ENCODE measurements at regions not wholly inside any gene's neighbourhood (a gene's known extent, or its start where the extent isn't known, plus 50 kb on each side); places are given as distances from the start of the nearest gene placed in this dataset.

DNA sequence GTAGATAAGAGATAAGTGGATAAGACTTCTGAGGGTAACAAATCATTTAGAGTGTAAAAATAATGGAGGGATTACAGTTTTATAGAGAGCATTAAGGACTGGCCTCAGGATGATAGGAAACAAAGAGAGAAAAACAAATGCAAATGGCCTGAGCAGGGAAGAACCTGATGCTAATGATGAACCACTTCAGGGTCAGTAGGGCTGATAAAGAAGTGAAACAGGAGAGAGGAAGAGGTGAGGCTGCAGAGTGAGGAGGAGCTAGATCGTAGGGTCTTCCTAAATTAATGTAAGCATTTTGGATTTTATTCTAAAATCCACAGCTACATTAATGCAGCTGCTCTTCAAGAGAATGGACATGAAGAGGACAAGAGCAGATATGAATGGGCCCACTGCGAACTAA lies 698.0 kb upstream of the MEF2C start:
- TF ChIP-seq, protein P1, sequence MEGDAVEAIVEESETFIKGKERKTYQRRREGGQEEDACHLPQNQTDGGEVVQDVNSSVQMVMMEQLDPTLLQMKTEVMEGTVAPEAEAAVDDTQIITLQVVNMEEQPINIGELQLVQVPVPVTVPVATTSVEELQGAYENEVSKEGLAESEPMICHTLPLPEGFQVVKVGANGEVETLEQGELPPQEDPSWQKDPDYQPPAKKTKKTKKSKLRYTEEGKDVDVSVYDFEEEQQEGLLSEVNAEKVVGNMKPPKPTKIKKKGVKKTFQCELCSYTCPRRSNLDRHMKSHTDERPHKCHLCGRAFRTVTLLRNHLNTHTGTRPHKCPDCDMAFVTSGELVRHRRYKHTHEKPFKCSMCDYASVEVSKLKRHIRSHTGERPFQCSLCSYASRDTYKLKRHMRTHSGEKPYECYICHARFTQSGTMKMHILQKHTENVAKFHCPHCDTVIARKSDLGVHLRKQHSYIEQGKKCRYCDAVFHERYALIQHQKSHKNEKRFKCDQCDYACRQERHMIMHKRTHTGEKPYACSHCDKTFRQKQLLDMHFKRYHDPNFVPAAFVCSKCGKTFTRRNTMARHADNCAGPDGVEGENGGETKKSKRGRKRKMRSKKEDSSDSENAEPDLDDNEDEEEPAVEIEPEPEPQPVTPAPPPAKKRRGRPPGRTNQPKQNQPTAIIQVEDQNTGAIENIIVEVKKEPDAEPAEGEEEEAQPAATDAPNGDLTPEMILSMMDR (IDR thresholded peaks at IDR 0.05; ENCODE audit: low read depth, low read length), result no peak
- no peak for DNase-seq (ENCODE audit: low read depth, low spot score)
- no peak overlapping the region for H3K4me3 ChIP-seq (ENCODE audit: low read depth, low read length)
- in situ Hi-C loops (cut with HindIII; ENCODE audit: low sequenced_read_pairs), result no loop called here

DNA sequence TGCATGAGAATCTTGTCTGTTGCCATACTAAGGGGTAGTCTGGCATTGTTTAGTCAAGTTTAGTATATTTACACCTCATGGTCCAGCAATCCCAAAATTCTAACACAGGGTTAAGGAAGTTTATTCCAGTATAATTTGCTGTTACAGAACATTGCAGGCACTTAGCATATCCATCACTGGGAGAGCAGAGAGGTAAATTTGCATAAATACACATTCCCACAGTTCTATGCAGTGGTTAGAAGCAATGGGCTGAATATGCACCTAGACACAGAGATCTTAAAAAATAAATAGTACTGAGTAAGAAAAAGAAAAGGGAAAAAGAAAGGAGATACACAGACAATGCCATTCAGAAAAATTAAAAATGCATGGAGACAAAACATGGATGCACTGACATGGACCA lies 692.3 kb upstream of the MEF2C start:
- no peak overlapping the region for H3K4me3 ChIP-seq (ENCODE audit: low read depth, low read length)
- TF ChIP-seq, protein P1 (IDR thresholded peaks at IDR 0.05; ENCODE audit: low read depth, low read length), result no peak
- in situ Hi-C loops (cut with HindIII; ENCODE audit: low sequenced_read_pairs), result no loop called here
- no peak for DNase-seq (ENCODE audit: low read depth, low spot score)

DNA sequence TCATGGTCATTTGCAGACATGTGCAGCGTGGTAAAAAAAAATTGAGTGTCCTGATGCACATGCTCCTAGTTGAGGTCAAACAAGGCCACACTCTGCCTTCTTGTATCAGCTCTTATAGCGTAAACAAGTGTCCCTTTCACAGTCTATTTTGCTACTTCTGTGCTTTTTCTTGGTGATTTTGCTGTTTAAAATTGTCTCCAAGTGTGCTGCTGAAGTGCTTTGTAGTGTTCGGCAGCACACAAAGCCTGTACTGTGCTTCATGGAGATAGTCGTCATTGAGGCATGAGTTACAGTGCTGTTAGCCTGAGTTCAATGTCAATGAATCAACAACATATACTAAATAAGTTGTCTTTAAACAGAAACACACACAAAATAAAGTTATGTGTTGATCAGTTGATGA lies 690.4 kb upstream of the MEF2C start:
- TF ChIP-seq, protein P1 (IDR thresholded peaks at IDR 0.05; ENCODE audit: low read depth, low read length), result no peak
- no peak overlapping the region for H3K4me3 ChIP-seq (ENCODE audit: low read depth, low read length)
- in situ Hi-C loops (cut with HindIII; ENCODE audit: low sequenced_read_pairs), result no loop called here
- DNase-seq (ENCODE audit: low read depth, low spot score), result no peak

DNA sequence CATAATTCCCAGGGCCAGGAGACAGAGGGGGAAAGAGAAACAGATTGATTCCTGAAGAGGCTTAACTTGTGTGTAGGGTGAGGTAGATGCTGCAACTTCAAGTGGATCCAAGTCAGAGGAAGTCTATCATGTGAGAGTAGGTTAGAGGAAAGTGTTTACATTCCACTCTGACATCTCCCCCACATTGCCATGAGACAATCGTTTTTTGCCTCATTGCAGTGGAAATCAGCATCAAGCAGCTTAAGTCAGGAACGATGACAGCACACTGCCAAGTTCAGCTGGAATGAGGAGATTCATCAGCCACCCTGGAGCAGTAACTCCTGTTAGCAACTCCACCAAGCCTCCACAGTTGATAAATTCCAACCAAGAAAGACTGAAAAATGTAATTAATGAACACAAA lies 689.7 kb upstream of the MEF2C start:
- no peak overlapping the region for H3K4me3 ChIP-seq (ENCODE audit: low read depth, low read length)
- peak; percentile 30 for DNase-seq (ENCODE audit: low read depth, low spot score)
- in situ Hi-C loops (cut with HindIII; ENCODE audit: low sequenced_read_pairs), result no loop called here
- TF ChIP-seq, protein P1 (IDR thresholded peaks at IDR 0.05; ENCODE audit: low read depth, low read length), result no peak

DNA sequence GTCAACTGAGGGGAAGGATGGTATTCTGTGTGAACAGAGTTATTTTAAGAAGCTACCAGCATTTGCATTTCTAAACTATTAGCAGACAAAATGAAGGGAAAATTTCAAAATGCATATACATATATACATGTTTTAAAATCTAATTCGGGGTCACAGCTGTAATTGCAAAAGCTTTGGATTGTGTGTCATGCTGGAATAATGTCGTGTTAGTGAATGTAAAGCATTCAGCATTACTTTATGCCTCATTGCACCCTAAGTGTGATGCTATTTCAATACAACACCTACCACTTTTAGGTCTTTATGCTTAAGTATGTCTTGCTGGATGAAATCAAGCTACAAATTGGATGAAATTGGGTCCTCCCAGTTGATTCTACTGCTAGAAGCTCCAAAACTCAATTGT lies 687.6 kb upstream of the MEF2C start:
- DNase-seq (ENCODE audit: low read depth, low spot score), result no peak
- TF ChIP-seq, protein P1 (IDR thresholded peaks at IDR 0.05; ENCODE audit: low read depth, low read length), result no peak
- H3K4me3 ChIP-seq (ENCODE audit: low read depth, low read length), result no peak overlapping the region
- in situ Hi-C loops (cut with HindIII; ENCODE audit: low sequenced_read_pairs), result no loop called here

DNA sequence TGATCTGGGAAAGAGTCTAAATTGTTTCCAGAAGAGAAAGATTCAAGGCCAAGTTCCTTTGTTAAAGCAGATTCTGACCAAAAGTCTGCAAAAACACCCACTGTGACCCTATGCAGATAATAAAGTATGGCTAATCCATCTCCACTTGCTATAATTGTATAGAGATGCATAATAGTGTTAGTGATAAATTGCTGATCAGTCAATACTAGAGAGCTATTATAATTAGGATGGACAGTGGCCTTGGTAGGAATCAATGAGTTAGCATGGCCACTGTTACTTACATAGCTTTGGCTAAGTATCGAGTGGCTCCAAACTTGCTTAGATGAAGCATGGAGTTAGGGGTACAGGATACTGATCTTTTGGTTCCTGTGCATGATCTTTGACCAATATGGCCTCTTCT lies 683.4 kb upstream of the MEF2C start:
- H3K4me3 ChIP-seq (ENCODE audit: low read depth, low read length), result no peak overlapping the region
- no peak for DNase-seq (ENCODE audit: low read depth, low spot score)
- TF ChIP-seq, protein P1 (IDR thresholded peaks at IDR 0.05; ENCODE audit: low read depth, low read length), result no peak
- in situ Hi-C loops (cut with HindIII; ENCODE audit: low sequenced_read_pairs), result no loop called here

DNA sequence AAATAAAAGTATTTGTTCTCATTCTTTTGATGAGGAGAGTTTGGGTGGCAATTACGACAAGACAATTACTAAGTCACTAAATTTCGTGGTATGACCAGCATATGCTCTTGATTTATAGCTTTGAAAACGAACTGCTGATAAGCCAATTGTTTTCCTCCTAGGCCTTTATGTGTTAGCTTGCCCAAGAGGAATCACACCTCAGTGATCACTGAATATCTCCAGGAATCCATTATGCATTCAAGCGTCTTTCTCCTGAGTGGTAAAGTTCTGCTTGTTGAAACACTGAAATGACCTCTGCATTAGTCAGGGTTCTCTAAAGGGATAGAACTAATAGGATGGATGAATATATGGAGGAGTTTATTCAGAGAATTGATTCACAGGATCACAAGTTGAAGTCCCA lies 677.7 kb upstream of the MEF2C start:
- DNase-seq (ENCODE audit: low read depth, low spot score), result peak; percentile 71
- no peak overlapping the region for H3K4me3 ChIP-seq (ENCODE audit: low read depth, low read length)
- TF ChIP-seq, protein P1 (IDR thresholded peaks at IDR 0.05; ENCODE audit: low read depth, low read length), result no peak
- in situ Hi-C loops (cut with HindIII; ENCODE audit: low sequenced_read_pairs), result no loop called here
